RCC 7860 (cell line): ENCODE measurements at regions not wholly inside any gene's neighbourhood (a gene's known extent, or its start where the extent isn't known, plus 50 kb on each side); places are given as distances from the start of the nearest gene placed in this dataset.
A peak's percentile ranks its signal among the peaks of the same experiment; 100 is the strongest.
"Not testable (repeated sequence)": the region's sequence is repeated elsewhere in the genome, so short reads cannot be mapped to it uniquely, and the experiment has no call there.

ENCODE experiments used
- DNase-seq: peaks from one replicate; pipeline ENCODE4 v3.0.0-alpha.2; 2015; ENCODE audit warnings: low spot score
- FAIRE-seq: peaks from 2 replicates; lab custom pipeline; 2012; peaks lifted over from hg19 to GRCh38; lab: Jason Lieb, UNC

DNA sequence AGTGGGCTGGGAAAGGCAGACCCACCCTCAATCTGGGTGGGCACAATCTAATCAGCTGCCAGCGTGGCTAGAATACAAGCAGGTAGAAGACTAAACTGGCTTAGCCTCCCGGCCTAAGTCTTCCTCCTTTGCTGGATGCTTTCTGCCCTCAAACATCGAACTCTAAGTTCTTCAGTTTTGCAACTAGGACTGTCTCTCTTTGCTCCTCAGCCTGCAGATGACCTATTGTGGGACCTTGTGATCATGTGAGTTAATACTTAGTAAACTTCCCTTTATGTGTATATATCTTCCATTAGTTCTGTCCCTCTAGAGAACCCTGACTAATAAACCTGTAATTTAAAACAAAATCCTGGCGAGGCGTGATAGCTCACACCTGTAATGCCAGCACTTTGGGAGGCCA lies 51.8 kb upstream of the SLC39A8 start:
- not testable (repeated sequence) for DNase-seq, FAIRE-seq

DNA sequence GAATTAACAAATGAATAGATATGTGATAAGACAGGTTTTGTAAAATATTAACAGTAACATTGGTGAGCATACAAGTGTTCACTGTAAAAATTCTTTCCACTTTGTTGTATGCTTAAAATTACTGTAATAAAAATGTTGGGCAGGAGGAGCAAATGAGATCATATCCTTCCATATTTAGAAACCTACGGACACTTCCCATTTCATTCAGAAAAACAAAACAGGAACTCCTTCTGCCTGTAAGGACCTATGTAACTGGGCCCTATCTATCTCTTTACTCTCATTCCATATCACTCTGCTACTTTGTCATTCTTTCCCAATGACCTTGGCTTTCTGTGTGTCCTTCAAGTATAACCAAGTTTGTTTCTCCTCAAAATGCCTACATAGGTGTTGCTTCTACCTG lies 53.7 kb upstream of the SLC39A8 start:
- FAIRE-seq (no peak), DNase-seq (no peak)

DNA sequence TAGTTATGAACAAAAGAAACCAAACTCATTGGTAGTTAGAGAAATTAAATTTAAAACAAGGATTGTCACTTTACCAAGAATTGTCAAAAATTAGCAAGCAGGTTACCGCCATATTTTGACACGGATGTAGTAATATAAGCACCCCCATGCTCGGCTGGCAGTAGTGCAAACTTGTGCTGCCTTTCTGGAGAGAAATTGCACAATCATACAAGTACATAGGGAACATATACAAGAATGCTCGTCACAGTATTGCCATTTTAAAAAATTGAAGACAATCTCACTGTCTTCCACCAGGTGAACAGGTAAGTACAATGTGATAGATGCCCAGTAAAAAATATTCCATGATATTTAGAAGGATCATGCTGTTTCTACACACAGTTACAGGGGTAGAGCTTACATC lies 55.6 kb upstream of the SLC39A8 start:
- FAIRE-seq (no peak), DNase-seq (no peak)

DNA sequence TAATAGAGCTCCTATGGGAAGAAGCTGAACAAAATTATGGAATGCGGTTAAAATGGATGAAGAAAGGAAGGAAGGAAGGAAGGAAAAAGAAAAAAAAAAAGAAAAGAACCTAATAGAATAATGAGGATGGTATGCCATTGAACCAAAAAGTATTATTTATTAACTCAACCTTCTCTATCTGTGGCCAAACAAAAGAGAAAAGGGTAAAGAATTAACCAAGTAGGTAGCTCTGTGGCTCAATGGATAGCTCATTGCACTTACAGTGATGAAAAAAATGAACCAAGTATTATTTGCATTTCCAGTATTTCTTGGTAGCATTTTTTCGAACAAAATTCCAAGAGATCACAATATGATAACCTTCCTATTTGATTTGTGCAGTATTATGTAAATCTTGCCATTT lies 56.9 kb upstream of the SLC39A8 start:
- FAIRE-seq (peak; percentile 81), DNase-seq (no peak)

DNA sequence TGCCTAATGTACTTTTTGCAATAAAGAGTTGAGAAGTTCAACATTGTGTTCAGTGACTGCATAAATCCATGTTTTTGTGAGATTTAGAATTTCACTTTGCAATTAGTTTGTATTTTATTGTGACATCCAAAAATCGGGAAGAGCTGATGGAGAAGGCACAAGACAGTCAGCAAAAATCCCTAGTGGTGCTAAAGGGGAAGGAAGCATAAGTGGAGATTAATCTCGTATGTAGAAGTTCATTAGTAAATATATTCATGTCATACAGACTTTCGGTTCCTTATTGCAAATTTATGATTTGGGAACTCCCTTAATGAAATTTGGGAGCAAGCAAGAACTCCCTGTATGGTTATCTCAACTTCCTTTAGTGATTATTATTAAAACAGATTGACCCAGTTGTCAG lies 57.8 kb upstream of the SLC39A8 start:
- DNase-seq (no peak), FAIRE-seq (no peak)

DNA sequence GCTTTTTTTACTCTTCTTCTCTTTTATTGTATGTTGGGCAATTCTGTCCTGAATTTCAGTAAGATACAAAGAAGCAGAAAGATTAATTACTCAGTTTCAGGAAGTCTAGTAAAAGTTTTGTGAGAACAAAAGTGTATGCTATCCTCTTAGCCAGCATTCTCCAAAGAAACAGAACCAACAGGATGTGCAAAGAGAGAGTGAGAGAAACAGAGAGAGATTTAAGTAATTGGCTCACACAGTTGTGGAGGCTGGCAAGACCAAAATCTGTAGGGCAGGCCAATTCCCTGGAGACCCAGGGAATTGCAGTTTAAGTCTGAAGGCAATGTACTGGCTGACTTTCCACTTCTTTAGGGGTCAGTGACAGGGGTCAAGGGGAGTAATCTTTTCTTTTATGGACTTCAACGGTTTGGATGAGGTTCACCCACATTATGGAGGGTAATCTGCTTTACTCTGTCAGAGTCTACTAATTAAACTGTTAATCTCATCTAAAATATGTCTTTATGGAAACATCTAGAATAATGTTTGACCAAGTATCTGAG lies 59.2 kb upstream of the SLC39A8 start:
- DNase-seq: no peak
- no peak for FAIRE-seq

DNA sequence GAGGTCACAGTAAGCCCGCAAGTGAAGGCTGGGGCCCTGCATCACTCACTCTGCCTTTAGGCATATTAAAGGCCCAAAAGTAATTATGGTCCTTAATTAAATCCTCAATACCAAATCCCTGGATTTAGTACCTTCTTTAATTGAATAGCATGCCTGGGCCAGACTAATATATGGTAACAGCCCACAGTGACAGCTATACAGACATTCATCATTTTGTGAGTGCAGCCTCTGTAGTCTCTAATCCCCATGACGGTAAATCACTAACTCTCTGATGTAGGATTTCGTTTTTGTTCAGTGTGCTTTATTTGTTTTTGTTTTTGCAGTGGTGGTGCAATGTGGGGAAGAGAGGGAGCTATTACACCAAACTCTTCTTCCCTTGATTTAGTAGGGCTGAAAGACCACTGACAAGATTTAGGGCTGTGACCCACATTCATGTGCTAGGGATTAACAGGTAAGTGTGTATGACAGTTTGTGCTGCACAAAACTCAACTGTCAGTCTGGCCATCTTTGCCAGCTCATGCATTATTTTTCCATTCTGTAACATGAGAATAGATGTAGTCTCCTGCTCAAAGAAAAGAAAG lies 60.6 kb upstream of the SLC39A8 start:
- DNase-seq (no peak), FAIRE-seq (no peak)

DNA sequence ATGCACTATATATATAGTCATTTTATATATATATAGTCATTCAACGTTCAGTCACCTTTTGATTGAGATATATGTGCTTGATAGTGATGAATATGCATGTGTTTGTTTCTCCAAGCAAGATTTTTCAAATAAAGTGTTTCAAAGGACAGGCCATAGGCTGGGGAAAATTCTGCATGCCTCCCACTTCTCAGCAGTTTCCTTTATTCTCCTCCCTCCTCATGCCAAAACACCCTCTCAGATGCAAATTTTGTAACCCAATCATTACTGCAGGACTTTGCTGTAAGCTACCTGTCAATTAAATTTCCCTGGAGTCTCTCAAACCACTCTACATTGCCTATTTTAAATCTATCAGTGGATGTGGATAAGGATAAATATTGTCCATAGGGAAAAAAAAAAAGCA lies 65.6 kb upstream of the SLC39A8 start:
- not testable (repeated sequence) for FAIRE-seq, DNase-seq

DNA sequence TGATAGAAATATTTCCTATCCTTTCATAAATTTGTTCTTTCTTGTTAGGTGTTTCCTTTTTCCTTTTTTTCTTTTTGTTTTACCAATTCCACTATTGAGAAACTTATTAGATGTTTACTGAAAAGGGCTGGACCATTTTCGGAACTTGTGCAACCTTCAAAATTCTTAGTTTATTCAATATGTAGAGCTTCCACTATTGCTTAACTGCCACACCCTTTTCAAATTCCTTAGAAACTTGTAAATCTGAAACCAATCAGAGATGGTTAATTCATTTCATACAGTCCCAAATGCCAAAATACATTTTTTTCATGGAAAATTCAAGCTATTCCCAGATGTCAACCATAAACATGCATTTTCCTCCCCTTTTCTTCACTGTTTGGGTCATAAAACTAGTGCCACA lies 66.1 kb upstream of the SLC39A8 start:
- DNase-seq: no peak
- FAIRE-seq: no peak

DNA sequence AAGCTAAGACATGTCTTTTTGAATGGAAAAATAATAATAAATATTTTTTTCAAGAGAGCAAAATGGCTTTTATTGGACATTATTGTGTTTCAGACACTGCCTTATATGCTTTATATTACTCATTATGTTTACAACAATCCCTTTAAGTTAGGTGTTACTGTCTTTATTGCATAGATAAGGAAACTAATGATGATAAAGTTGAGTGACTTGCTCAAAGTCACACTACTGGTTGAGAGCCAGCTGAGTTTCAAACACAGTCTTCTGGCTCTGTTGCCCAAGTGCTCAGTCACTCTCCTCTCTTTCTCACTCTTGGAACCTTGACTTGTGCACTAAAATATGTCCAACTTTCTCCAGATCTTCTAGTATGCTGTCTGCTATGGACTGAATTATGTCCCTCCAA lies 71.5 kb upstream of the SLC39A8 start:
- DNase-seq (no peak), FAIRE-seq (no peak)

DNA sequence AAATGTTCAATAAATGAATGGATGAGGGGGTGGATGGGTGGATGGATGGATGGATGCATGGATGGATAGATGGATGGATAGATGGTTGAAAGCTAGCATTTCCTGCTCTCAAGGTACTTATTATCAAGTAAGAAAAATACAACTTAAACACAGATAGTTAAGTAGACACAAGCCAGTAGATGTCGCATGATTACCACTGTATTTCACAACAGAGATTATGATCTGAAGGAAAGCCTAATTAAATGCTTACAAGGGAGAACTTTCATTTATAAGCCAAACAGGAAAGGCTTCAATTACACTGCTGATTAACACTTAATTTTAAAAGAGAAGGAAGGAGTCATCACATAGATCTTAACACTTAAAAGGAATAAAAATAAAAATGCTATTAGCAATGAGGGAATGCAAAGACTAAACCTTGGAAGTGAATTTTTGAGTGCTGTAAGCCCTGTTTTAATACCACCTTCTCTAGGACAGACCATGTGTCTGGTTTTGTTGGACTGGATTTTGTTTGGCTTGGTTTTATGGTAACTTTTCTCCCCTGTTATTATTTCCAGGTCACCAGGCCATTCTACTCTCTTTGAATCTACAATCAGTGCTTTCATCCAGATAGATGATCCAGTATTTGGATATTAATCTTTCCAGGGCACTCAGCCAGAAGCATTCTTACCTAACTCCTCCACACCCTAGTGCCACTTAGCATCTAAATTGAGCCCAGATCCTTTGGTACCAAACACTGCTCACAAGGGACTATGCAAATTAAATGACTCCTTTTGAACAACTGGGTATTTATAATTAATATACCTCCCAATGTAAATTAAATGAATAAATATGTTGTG lies 75.5 kb upstream of the SLC39A8 start:
- FAIRE-seq (no peak), DNase-seq (no peak)

DNA sequence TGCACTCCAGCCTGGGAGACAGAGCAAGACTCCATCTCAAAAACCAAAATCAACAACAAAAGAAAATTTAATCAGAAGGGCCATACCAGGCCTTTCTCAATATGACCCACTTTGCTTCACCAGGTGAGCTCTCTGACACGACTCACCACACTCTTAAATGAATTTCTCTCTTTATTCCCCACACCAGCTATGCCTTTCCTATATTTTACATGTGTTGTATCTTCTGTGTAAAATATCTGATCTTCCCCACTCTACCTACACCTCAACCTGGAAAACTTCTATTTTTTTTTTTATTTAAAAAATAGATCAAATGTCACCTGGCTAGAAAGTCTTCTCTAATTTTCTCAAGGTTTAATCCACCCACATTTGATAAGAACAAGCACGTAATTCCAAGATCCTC lies 77.6 kb upstream of the SLC39A8 start:
- no peak for FAIRE-seq
- no peak for DNase-seq

DNA sequence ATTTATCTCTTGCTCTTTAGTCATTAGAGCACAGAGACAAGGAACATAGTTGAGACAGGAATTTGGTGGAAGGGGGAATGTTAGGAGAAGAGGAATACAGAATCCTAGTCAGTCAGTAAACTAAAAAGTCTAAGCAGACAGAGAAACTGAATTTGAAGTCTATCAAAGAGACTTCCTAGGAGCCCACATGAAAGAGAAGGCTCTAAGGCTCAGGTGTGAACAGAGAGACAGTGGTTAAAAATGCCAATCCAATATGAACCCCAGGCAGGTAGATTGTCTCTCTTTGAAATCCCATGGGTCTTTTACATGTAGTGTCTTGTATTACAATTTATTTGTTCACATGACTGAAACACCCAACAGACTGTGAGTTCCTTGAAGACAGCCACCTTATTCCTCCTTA lies 77.8 kb upstream of the NFKB1 start:
- no peak for FAIRE-seq
- DNase-seq: no peak

DNA sequence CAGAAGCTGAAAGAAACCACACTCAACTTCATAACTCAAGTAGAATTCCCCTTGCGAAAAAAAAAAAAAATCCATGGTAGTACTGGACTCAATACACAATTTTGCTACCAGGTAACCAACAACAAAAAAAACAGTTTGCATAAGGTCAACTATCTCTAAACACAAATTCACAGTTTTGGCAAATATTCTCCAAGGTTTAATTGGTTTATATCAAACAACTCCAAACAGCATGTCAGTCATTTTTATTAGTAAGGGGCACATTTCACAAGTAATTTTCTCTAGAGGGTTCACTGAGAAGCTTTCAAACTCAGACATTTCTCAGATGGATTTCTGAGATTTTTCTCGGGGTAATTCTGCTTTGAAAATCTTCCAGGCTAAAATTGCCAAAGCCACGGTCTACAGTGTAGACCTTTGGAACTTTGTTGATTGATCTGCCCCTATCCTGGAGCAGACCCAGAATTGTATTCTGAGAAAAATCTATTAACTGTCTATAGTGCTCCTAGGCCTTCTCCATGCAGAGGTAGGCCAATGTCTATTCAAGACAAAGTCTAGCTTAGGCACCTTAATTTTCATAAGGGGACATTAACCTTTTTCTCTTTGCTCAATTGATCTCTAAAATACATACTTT lies 73.7 kb upstream of the NFKB1 start:
- no peak for DNase-seq
- FAIRE-seq: no peak

DNA sequence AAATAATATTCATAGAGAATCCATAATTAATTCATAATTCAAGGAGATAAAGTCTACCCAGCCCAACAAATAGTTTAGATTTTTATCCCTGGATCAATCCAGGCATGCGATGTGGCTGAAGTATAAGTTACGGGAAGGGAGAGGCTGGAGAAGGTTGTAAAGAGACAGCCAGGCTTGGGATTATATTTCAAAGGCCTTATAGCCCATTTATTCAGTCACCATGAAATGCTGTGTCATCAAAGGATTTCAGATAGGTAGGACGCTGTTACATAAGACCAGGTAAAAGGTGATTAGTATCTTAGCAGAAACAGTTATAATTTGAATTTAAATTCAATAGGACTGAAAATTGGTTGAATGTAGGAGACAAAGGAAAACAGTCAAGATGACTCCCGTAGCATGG lies 73.0 kb upstream of the NFKB1 start:
- DNase-seq (no peak), FAIRE-seq (no peak)

DNA sequence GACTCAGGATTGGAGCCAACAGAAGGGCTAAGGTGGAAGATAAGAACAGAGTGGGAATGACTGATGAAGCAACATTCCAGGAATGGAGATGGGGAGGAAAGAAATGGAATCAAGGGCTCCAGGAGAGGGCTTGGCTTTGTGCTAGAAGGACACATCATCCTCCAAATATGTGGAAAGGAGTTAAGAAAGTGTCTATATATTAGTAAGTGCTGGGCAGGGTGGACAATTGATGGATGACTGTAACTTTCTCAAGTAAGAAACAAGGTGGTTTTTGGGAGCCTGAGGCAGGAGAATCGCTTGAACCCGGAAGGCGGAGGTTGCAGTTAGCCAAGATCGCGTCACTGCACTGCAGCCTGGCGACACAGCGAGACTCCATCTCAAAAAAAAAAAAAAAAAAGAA lies 71.6 kb upstream of the NFKB1 start:
- DNase-seq (peak; percentile 93), FAIRE-seq (peak; percentile 92)

DNA sequence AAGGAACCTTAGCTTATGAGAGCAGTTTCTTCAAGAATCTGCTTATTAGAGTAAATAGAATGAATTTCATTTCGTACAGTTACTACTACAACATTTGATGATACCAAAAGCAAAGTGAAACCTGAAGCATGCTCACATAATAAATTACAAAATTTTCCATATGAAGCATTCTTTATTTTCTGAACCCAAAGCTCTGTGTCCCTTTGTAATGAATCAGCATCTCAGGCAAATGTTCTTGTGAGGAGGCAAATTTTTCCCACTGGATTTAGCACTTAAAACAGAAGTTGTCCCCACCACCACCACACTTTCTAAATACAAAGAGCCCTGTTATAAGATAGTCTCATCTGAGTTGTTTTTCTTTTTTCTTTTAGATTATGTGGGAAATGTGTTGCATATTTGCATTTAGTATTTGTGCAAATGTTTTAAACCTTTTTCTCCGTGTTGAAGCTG lies 70.7 kb upstream of the NFKB1 start:
- DNase-seq: peak; percentile 5
- no peak for FAIRE-seq

DNA sequence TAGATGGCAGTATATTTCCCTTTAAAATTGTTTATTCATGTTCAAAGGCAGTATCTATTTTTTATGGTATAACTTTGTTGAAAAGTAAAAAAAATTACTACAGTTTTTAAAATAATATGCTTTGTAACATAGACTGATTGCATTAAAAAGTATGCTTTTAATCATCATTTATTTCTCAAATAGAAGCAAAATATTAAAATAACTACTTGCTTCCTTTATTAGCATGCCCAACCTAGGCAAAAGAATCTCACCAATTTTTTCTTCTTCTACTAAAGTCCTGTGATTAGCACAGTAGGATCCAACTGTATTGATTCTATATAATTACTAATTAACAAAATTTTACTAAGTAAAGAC lies 69.6 kb upstream of the NFKB1 start:
- FAIRE-seq (peak; percentile 94), DNase-seq (no peak)

DNA sequence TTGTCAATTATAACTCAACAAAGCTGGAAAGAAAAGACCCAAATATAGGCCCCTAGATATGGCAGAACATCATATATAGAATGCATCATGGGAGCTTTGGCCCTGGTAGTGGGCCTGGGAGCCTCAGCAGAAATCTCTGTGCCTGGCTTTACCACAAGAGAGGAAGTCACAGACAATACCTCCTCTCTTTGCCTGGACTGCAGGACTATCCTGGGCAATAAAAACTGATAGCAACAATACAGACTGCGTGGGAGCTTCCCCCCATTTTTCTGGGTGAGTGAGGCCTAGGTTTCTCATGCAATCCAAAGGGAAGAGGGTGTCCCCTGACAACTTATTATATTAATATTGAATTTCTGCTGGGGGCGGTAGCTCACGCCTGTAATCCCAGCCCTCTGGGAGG lies 64.0 kb upstream of the NFKB1 start:
- no peak for DNase-seq
- FAIRE-seq: no peak

DNA sequence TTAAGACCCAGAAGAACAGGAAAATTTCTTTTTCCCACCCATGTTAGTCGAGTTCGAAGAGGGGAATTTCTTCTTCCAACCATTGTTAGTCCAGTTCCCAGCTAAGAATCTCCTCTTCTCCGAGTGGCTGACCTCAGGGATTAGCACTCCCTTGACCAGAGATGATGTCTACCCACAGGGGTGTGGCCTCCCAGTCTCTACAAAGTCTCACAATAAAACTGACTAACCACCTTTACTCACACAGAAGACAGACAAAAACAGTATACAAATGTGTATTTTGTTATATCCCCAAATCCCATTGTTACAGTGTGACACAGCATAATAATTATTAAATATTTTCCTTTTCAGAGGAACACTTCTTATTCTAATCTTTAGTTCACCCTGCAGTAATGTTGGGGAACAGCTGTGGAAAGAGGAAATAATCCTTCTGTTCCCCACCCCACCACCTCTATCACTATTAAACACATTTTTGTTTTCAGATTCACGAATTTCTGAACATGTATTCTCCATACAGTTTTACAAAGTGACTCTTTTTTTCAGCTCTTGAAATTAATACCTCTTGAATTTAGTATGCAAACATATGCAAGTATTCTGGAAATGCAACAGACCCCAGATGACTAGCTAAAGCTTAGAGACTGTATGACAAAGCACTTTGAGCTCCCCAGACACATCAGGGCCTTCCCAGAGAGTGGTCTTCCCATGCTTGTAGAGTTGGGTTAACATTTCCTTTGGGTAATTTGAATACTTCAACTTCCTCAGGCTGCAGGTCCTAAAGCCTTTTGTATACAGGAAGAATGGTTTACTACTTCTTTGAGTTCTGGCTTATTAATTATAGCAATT lies 62.5 kb upstream of the NFKB1 start:
- FAIRE-seq (no peak), DNase-seq (no peak)

DNA sequence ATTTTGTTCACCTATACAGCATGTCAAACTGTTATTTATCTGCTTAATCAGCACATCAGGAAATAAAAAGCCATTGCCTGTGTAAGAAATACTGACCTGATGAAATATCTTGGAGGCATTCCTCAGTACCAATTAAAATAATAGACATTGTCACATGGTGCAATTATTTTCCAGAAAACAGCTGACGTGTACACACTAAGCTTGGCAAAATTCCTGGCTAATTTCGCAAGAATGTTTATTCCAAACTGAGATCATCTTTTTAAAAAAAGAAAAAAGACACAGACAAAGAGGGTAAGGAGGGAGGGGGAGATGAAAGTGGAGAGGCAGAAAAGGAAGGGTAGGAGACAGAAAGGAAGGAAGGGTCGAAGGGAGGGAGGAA lies 61.9 kb upstream of the NFKB1 start:
- FAIRE-seq: no peak
- peak; percentile 17 for DNase-seq
